ENCODE measurements at regions not wholly inside any gene's neighbourhood (a gene's known extent, or its start where the extent isn't known, plus 50 kb on each side); places are given as distances from the start of the nearest gene placed in this dataset.
"Not testable (repeated sequence)": the region's sequence is repeated elsewhere in the genome, so short reads cannot be mapped to it uniquely, and the experiment has no call there.

- no peak overlapping the region for H3K27ac ChIP-seq
- no peak for TF ChIP-seq CTCF (IDR thresholded peaks at IDR 0.05)
- no peaks in the 10 kb centered on the region for H3K36me3 ChIP-seq
- H3K9me3 ChIP-seq, result no peaks in the 10 kb centered on the region
- no peak for ATAC-seq
- no peak for DNase-seq
- H3K27me3 ChIP-seq (ENCODE audit: low read depth), result no peaks in the 10 kb centered on the region
- H3K4me3 ChIP-seq, result no peak overlapping the region
- no peaks in the 10 kb centered on the region for H3K4me1 ChIP-seq
- intact Hi-C loops (cut with DNase I), result no loop called here
Observed at GRCh38 chr6:7008451-7008988, 99.2 kb upstream of the RREB1 start.

DNA sequence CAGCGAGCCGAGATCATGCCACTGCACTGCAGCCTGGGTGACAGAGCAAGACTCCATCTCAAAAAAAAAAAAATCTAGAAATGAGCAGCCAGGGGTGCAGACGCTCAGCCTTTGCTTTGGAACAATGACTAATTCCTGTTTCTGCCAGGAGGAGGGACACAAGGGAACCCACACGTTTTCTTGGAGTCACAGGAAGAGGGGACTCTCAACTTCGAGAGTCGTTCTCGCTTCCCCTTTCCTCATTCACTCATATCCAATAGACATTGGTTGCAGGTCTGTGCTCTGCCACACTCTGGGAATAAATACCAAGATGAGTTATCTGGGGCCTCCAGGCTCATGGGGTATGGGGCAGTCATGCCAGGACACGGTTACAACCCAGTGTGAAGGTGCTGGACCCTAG, 91.5 kb upstream of the RREB1 start:
- no peak overlapping the region for H3K4me3 ChIP-seq
- H3K36me3 ChIP-seq, result no peaks in the 10 kb centered on the region
- no peak for TF ChIP-seq CTCF (IDR thresholded peaks at IDR 0.05)
- ATAC-seq (peak in 1 of 2 donors; percentile 14), DNase-seq (no peak)
- H3K27me3 ChIP-seq (ENCODE audit: low read depth), result no peaks in the 10 kb centered on the region
- no peaks in the 10 kb centered on the region for H3K9me3 ChIP-seq
- no peak overlapping the region for H3K27ac ChIP-seq
- intact Hi-C loops (cut with DNase I), result no loop called here
- no peaks in the 10 kb centered on the region for H3K4me1 ChIP-seq

- Histone ChIP-seq H3K4me3 (no peak overlapping the region), H3K4me1 (no peaks in the 10 kb centered on the region), H3K9me3 (no peaks in the 10 kb centered on the region), H3K36me3 (no peaks in the 10 kb centered on the region), H3K27me3 (ENCODE audit: low read depth) (no peaks in the 10 kb centered on the region), H3K27ac (no peak overlapping the region)
- no peak for TF ChIP-seq CTCF (IDR thresholded peaks at IDR 0.05)
- DNase-seq (no peak), ATAC-seq (no peak)
- intact Hi-C loops (cut with DNase I), result no loop called here
Observed at GRCh38 chr6:7021301-7021700, 86.5 kb upstream of the RREB1 start.

- no peaks in the 10 kb centered on the region for H3K9me3 ChIP-seq
- no peak overlapping the region for H3K4me3 ChIP-seq
- H3K27me3 ChIP-seq (ENCODE audit: low read depth), result no peaks in the 10 kb centered on the region
- H3K27ac ChIP-seq, result no peak overlapping the region
- no peaks in the 10 kb centered on the region for H3K36me3 ChIP-seq
- intact Hi-C loops (cut with DNase I), result no loop called here
- no peak for ATAC-seq
- no peak for TF ChIP-seq CTCF (IDR thresholded peaks at IDR 0.05)
- no peaks in the 10 kb centered on the region for H3K4me1 ChIP-seq
- DNase-seq, result no peak
Observed at GRCh38 chr6:7025861-7026260, 81.9 kb upstream of the RREB1 start.

DNA sequence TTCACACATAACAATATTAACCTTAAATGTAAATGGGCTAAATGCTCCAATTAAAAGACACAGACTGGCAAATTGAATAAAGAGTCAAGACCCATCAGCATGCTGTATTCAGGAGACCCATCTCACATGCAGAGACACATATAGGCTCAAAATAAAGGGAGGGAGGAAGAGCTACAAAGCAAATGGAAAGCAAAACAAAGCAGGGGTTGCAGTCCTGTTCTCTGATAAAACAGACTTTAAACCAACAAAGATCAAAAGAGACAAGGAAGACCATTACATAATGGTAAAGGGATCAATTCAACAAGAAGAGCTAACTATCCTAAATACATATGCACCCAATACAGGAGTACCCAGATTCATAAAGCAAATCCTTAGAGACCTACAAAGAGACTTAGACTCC, 78.8 kb upstream of the RREB1 start:
- H3K36me3 ChIP-seq; H3K4me3 ChIP-seq; intact Hi-C loops (cut with DNase I); H3K27me3 ChIP-seq (ENCODE audit: low read depth); H3K4me1 ChIP-seq; H3K9me3 ChIP-seq; DNase-seq; ATAC-seq; H3K27ac ChIP-seq: not testable (repeated sequence)

DNA sequence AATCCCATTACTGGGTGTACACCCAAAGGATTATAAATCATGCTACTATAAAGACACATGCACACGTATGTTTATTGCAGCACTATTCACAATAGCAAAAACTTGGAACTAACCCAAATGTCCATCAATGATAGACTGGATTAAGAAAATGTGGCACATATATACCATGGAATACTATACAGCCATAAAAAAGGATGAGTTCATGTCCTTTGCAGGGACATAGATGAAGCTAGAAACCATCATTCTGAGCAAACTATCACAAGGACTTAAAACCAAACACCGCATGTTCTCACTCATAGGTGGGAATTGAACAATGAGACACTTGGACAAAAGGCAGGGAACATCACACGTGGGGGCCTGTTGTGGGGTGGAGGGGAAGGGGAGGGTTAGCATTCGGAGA, 76.8 kb upstream of the RREB1 start:
- H3K27me3 ChIP-seq (ENCODE audit: low read depth); intact Hi-C loops (cut with DNase I); ATAC-seq; H3K36me3 ChIP-seq; H3K4me1 ChIP-seq; DNase-seq; H3K27ac ChIP-seq; H3K4me3 ChIP-seq; H3K9me3 ChIP-seq: not testable (repeated sequence)

GRCh38 chr6:7033202-7033601, 74.6 kb upstream of the RREB1 start:
- H3K4me1 ChIP-seq, result no peaks in the 10 kb centered on the region
- no peak for TF ChIP-seq CTCF (IDR thresholded peaks at IDR 0.05)
- no peak for ATAC-seq
- no peak overlapping the region for H3K27ac ChIP-seq
- no peaks in the 10 kb centered on the region for H3K36me3 ChIP-seq
- H3K4me3 ChIP-seq, result no peak overlapping the region
- intact Hi-C loops (cut with DNase I), result no loop called here
- no peak for DNase-seq
- H3K9me3 ChIP-seq, result no peaks in the 10 kb centered on the region
- no peaks in the 10 kb centered on the region for H3K27me3 ChIP-seq (ENCODE audit: low read depth)
